ENCODE measurements at regions not wholly inside any gene's neighbourhood (a gene's known extent, or its start where the extent isn't known, plus 50 kb on each side); places are given as distances from the start of the nearest gene placed in this dataset.
"Not testable (repeated sequence)": the region's sequence is repeated elsewhere in the genome, so short reads cannot be mapped to it uniquely, and the experiment has no call there.

- no peak for DNase-seq
Observed at GRCh38 chr13:72657379-72657778, 70.0 kb downstream of the MZT1 start.

GRCh38 chr13:72656357-72656756, 71.1 kb downstream of the MZT1 start:
- no peak for DNase-seq

- no peak for DNase-seq
Observed at GRCh38 chr13:72653506-72653905, 73.9 kb downstream of the MZT1 start.

GRCh38 chr13:72652681-72653080, 74.7 kb downstream of the MZT1 start:
- DNase-seq: no peak

GRCh38 chr13:72651144-72651543, 76.3 kb downstream of the MZT1 start:
- no peak for DNase-seq

GRCh38 chr13:72650051-72650700, 77.3 kb downstream of the MZT1 start:
- no peak for DNase-seq

- DNase-seq: no peak
Observed at GRCh38 chr13:72648513-72649065, 78.8 kb downstream of the MZT1 start.

- DNase-seq: no peak
Observed at GRCh38 chr13:72647422-72647821, 80.0 kb downstream of the MZT1 start.

GRCh38 chr13:72645521-72645920, 81.9 kb downstream of the MZT1 start:
- DNase-seq: no peak

GRCh38 chr13:72643311-72643989, 84.0 kb downstream of the MZT1 start:
- DNase-seq: peak; percentile 55

- DNase-seq: no peak
Observed at GRCh38 chr13:72639377-72639776, 88.1 kb downstream of the MZT1 start.

- no peak for DNase-seq
Observed at GRCh38 chr13:72638059-72638815, 89.2 kb downstream of the MZT1 start.

GRCh38 chr13:72637561-72637960, 89.9 kb downstream of the MZT1 start:
- DNase-seq: no peak

GRCh38 chr13:72634859-72635258, 92.6 kb downstream of the MZT1 start:
- DNase-seq: no peak

- DNase-seq: no peak
Observed at GRCh38 chr13:72622546-72622945, 104.9 kb downstream of the MZT1 start.

- no peak for DNase-seq
Observed at GRCh38 chr13:72620874-72621273, 106.6 kb downstream of the MZT1 start.

- no peak for DNase-seq
Observed at GRCh38 chr13:72617951-72618350, 109.5 kb downstream of the MZT1 start.

- DNase-seq: no peak
Observed at GRCh38 chr13:72617186-72617585, 110.2 kb downstream of the MZT1 start.

GRCh38 chr13:72610251-72610891, 117.1 kb downstream of the MZT1 start:
- not testable (repeated sequence) for DNase-seq

- no peak for DNase-seq
Observed at GRCh38 chr13:72599178-72599743, 128.2 kb downstream of the MZT1 start.

- DNase-seq: no peak
Observed at GRCh38 chr13:72590091-72590740, 137.2 kb downstream of the MZT1 start.

- DNase-seq: no peak
Observed at GRCh38 chr13:72586518-72586917, 140.9 kb downstream of the MZT1 start.

Measured in activated naive CD4-positive, alpha-beta T cell treated with anti-CD3 and anti-CD28 coated beads, Interleukin-2, amount 50 U/mL, for 16 hours (primary cell).